ENCODE measurements at regions not wholly inside any gene's neighbourhood (a gene's known extent, or its start where the extent isn't known, plus 50 kb on each side); places are given as distances from the start of the nearest gene placed in this dataset.

DNA sequence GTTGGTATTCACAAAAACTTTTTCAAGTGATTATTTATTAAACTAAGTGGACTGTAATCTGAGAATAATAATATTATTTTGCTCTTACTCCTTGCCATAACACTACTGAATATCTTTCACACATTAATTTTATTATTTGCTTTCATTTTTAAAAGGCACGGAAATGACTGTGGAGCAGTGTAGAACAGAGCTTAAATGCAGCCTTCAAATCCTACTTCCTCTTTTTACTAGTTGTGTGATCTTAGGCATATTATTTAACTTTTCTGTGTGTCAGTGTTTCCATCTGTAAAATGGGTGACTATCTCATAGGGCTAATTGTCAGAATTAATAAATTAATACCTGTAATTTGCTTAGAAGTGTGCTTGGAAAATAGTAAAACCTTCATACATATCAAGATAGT is 55.5 kb upstream of the SLC8A1 start:
- TF ChIP-seq, protein P1, sequence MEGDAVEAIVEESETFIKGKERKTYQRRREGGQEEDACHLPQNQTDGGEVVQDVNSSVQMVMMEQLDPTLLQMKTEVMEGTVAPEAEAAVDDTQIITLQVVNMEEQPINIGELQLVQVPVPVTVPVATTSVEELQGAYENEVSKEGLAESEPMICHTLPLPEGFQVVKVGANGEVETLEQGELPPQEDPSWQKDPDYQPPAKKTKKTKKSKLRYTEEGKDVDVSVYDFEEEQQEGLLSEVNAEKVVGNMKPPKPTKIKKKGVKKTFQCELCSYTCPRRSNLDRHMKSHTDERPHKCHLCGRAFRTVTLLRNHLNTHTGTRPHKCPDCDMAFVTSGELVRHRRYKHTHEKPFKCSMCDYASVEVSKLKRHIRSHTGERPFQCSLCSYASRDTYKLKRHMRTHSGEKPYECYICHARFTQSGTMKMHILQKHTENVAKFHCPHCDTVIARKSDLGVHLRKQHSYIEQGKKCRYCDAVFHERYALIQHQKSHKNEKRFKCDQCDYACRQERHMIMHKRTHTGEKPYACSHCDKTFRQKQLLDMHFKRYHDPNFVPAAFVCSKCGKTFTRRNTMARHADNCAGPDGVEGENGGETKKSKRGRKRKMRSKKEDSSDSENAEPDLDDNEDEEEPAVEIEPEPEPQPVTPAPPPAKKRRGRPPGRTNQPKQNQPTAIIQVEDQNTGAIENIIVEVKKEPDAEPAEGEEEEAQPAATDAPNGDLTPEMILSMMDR (IDR thresholded peaks at IDR 0.05; ENCODE audit: low read depth, low read length, missing input control): no peak
- no peak for TF ChIP-seq TAF1 (conservative IDR thresholded peaks at IDR 0.05)
- no peak for TF ChIP-seq EGR1 (IDR thresholded peaks at IDR 0.05; ENCODE audit: low read depth in 2 of 2)
- no peak for TF ChIP-seq FOXA1 (IDR thresholded peaks at IDR 0.05)
- TF ChIP-seq ATF3 (IDR thresholded peaks at IDR 0.05): no peak
- no peak for TF ChIP-seq MAX (IDR thresholded peaks at IDR 0.05)
- TF ChIP-seq REST (IDR thresholded peaks at IDR 0.05): no peak
- TF ChIP-seq YY1 (IDR thresholded peaks at IDR 0.05): no peak
- TF ChIP-seq SP1 (IDR thresholded peaks at IDR 0.05): no peak
- no peak for TF ChIP-seq GABPA (IDR thresholded peaks at IDR 0.05 in 1 of 2, conservative IDR thresholded peaks at IDR 0.05 in 1 of 2)
- TF ChIP-seq RAD21 (IDR thresholded peaks at IDR 0.05): no peak
- TF ChIP-seq HNF4G (IDR thresholded peaks at IDR 0.05): no peak
- TF ChIP-seq RXRA (IDR thresholded peaks at IDR 0.05): no peak
- no peak for TF ChIP-seq NR2F2 (IDR thresholded peaks at IDR 0.05)
